ENCODE measurements at regions not wholly inside any gene's neighbourhood (a gene's known extent, or its start where the extent isn't known, plus 50 kb on each side); places are given as distances from the start of the nearest gene placed in this dataset.
"Not testable (repeated sequence)": the region's sequence is repeated elsewhere in the genome, so short reads cannot be mapped to it uniquely, and the experiment has no call there.

- not testable (repeated sequence) for TF ChIP-seq CTCF, POLR2A (IDR thresholded peaks at IDR 0.05)
These were observed 81.9 kb upstream of the ZNG1F start for GRCh38 chr9:41270992-41271391.

Measured in esophagus squamous epithelium (tissue), 4 donors.